ENCODE measurements at regions not wholly inside any gene's neighbourhood (a gene's known extent, or its start where the extent isn't known, plus 50 kb on each side); places are given as distances from the start of the nearest gene placed in this dataset.

GRCh38 chr5:61744690-61745619 is 412.9 kb downstream of the ZSWIM6 start:
- TF ChIP-seq CTCF (IDR thresholded peaks at IDR 0.05; ENCODE audit: low read depth, low read length, poor library complexity, severe bottlenecking) = no peak
- TF ChIP-seq EZH2phosphoT487 (IDR thresholded peaks at IDR 0.05; ENCODE audit: borderline replicate concordance, low read length) = no peak

All from DOHH2 (cell line).